GM13976 (cell line): ENCODE measurements at regions not wholly inside any gene's neighbourhood (a gene's known extent, or its start where the extent isn't known, plus 50 kb on each side); places are given as distances from the start of the nearest gene placed in this dataset.

Source experiments
- DNase-seq: peaks from one replicate; pipeline ENCODE4 v3.0.0; 2012; ENCODE audit warnings: low spot score
- CTCF ChIP-seq: IDR thresholded peaks from 2 replicates; pipeline ENCODE4 v1.5.1; 2012; ENCODE audit warnings: borderline replicate concordance, mild to moderate bottlenecking; ENCODE audit not compliant: insufficient read depth; ENCODE audit errors: extremely low read depth, missing control alignments, control extremely low read depth
- in situ Hi-C: fragments of 300-500 bp; cut with MboI; formaldehyde crosslinking; loops from one replicate; pipeline ENCODE4 v1.12.0; 2022; ENCODE audit warnings: low sequenced_read_pairs, mixed read lengths, inconsistent platforms; ENCODE audit not compliant: unreplicated experiment

- no peak for TF ChIP-seq CTCF
- no peak for DNase-seq
- in situ Hi-C loops, result no loop called here
Observed at GRCh38 chr16:52747088-52747595, 200.2 kb upstream of the TOX3 start.

GRCh38 chr16:52743707-52744106 lies 196.8 kb upstream of the TOX3 start:
- no peak for TF ChIP-seq CTCF
- in situ Hi-C loops, result no loop called here

GRCh38 chr16:52742608-52743170 lies 195.7 kb upstream of the TOX3 start:
- in situ Hi-C loops, result no loop called here
- no peak for TF ChIP-seq CTCF
- DNase-seq, result no peak

More at GRCh38 chr16:52743707-52744106, 196.8 kb upstream of the TOX3 start:
- no peak for DNase-seq

GRCh38 chr16:52742052-52742451 lies 195.1 kb upstream of the TOX3 start:
- no peak for DNase-seq
- in situ Hi-C loops, result no loop called here
- TF ChIP-seq CTCF, result no peak

- TF ChIP-seq CTCF, result no peak
- no peak for DNase-seq
- in situ Hi-C loops, result no loop called here
Observed at GRCh38 chr16:52741351-52741750, 194.4 kb upstream of the TOX3 start.

GRCh38 chr16:52740766-52741165 lies 193.8 kb upstream of the TOX3 start:
- no peak for DNase-seq
- in situ Hi-C loops, result no loop called here
- no peak for TF ChIP-seq CTCF
